GM20000 (cell line): ENCODE measurements at regions not wholly inside any gene's neighbourhood (a gene's known extent, or its start where the extent isn't known, plus 50 kb on each side); places are given as distances from the start of the nearest gene placed in this dataset.
A peak's percentile ranks its signal among the peaks of the same experiment; 100 is the strongest.

ENCODE experiments used
- DNase-seq: peaks from one replicate; pipeline ENCODE4 v3.0.0; 2012; ENCODE audit warnings: low spot score
- CTCF ChIP-seq: IDR thresholded peaks from 2 replicates; pipeline ENCODE4 v1.5.1; 2012; ENCODE audit warnings: mild to moderate bottlenecking, control low read depth; ENCODE audit errors: extremely low read depth, missing control alignments

GRCh38 chr4:96342196-96342595 lies 502.3 kb downstream of the PDHA2 start:
- no peak for DNase-seq
- no peak for TF ChIP-seq CTCF

- no peak for DNase-seq
- TF ChIP-seq CTCF = no peak
Observed at GRCh38 chr4:96342790-96343455, 503.0 kb downstream of the PDHA2 start.

- DNase-seq = no peak
- no peak for TF ChIP-seq CTCF
Observed at GRCh38 chr4:96343836-96344235, 503.9 kb downstream of the PDHA2 start.

GRCh38 chr4:96347582-96347981 lies 507.7 kb downstream of the PDHA2 start:
- TF ChIP-seq CTCF = no peak
- DNase-seq = no peak

- no peak for DNase-seq
- TF ChIP-seq CTCF = peak; percentile 1
Observed at GRCh38 chr4:96352051-96352517, 512.2 kb downstream of the PDHA2 start.

GRCh38 chr4:96354036-96354712 lies 514.3 kb downstream of the PDHA2 start:
- TF ChIP-seq CTCF = no peak
- no peak for DNase-seq

- no peak for TF ChIP-seq CTCF
Observed at GRCh38 chr4:96355414-96355813, 515.5 kb downstream of the PDHA2 start.

More at GRCh38 chr4:96355414-96355813, 515.5 kb downstream of the PDHA2 start:
- no peak for DNase-seq
